HG03066 (cell line): ENCODE measurements at regions not wholly inside any gene's neighbourhood (a gene's known extent, or its start where the extent isn't known, plus 50 kb on each side); places are given as distances from the start of the nearest gene placed in this dataset.
"Not testable (repeated sequence)": the region's sequence is repeated elsewhere in the genome, so short reads cannot be mapped to it uniquely, and the experiment has no call there.

Experiments
- ATAC-seq: cut with Tn5 transposase; IDR thresholded peaks from one replicate; pipeline ENCODE4 v1.9.1; 2021; ENCODE audit warnings: low read depth; ENCODE audit not compliant: unreplicated experiment

- no peak for ATAC-seq
Observed at GRCh38 chrX:138255373-138255772, 456.1 kb downstream of the FGF13 start.

- ATAC-seq: not testable (repeated sequence)
Observed at GRCh38 chrX:138264095-138264494, 447.4 kb downstream of the FGF13 start.

GRCh38 chrX:138270931-138271330 lies 440.6 kb downstream of the FGF13 start:
- ATAC-seq: no peak

GRCh38 chrX:138282598-138283150 lies 428.8 kb downstream of the FGF13 start:
- not testable (repeated sequence) for ATAC-seq

- no peak for ATAC-seq
Observed at GRCh38 chrX:138287205-138287877, 424.2 kb downstream of the FGF13 start.

GRCh38 chrX:138294951-138295350 lies 416.6 kb downstream of the FGF13 start:
- ATAC-seq: no peak

GRCh38 chrX:138298268-138298667 lies 413.2 kb downstream of the FGF13 start:
- ATAC-seq: no peak

- no peak for ATAC-seq
Observed at GRCh38 chrX:138345801-138346200, 365.7 kb downstream of the FGF13 start.

GRCh38 chrX:138349351-138349750 lies 362.2 kb downstream of the FGF13 start:
- ATAC-seq: no peak

GRCh38 chrX:138378876-138379275 lies 332.6 kb downstream of the FGF13 start:
- ATAC-seq: no peak

GRCh38 chrX:138408101-138408500 lies 303.4 kb downstream of the FGF13 start:
- no peak for ATAC-seq

GRCh38 chrX:138411048-138411447 lies 300.5 kb downstream of the FGF13 start:
- ATAC-seq: no peak
